Naive thymus-derived CD4-positive, alpha-beta T cell (primary cell): ENCODE measurements at regions not wholly inside any gene's neighbourhood (a gene's known extent, or its start where the extent isn't known, plus 50 kb on each side); places are given as distances from the start of the nearest gene placed in this dataset.

Source experiments
- ATAC-seq: fragments of 150-1000 bp; cut with Tn5 transposase; 2 replicates; pipeline ENCODE4 v1.10.0; 2021; ENCODE audit warnings: mild to moderate bottlenecking, moderate library complexity
- CTCF ChIA-PET: fragments of 350-600 bp; sonication (Branson Sonifier 250); formaldehyde crosslinking; loops from one replicate; lab custom pipeline; 2021; ENCODE audit warnings: antibody characterized with exemption; lab: Charles Lee
- POLR2A ChIA-PET: fragments of 350-600 bp; sonication (Branson Sonifier 250); formaldehyde crosslinking; loops from one replicate; lab custom pipeline; 2021; ENCODE audit warnings: antibody characterized with exemption, inconsistent platforms; lab: Charles Lee
- DNase-seq, 9 donors: peaks; one replicate each; pipeline versions ENCODE4 v3.0.0 to v3.0.0-alpha.2; 2020 to 2022; ENCODE audit warnings: mixed read lengths in 1 of 9
- H3K27ac ChIP-seq: one replicate; pipeline ENCODE4 v1.7.0; 2013; ENCODE audit warnings: mild to moderate bottlenecking, low read depth, low read length, moderate library complexity
- H3K27me3 ChIP-seq, 2 donors: one replicate each; pipeline ENCODE4 v1.7.0; 2013; ENCODE audit warnings: low read length in 2 of 2, mild to moderate bottlenecking in 2 of 2, moderate library complexity in 2 of 2; ENCODE audit not compliant: control insufficient read depth in 2 of 2, insufficient read depth in 2 of 2
- H3K36me3 ChIP-seq, 3 experiments: 1 replicate in 2 of 3; 2 replicates in 1 of 3; pipeline ENCODE4 v1.7.0; 2013; ENCODE audit warnings: low read length in 3 of 3, mild to moderate bottlenecking in 3 of 3, moderate library complexity in 1 of 3; ENCODE audit not compliant: insufficient read depth in 3 of 3, control insufficient read depth in 2 of 3
- H3K4me1 ChIP-seq, 2 donors: one replicate each; pipeline ENCODE4 v1.7.0; 2013; ENCODE audit warnings: low read length in 2 of 2, mild to moderate bottlenecking in 2 of 2, moderate library complexity in 1 of 2; ENCODE audit not compliant: control insufficient read depth in 2 of 2, insufficient read depth in 2 of 2
- H3K4me3 ChIP-seq: 2 replicates; pipeline ENCODE4 v1.7.0; 2013; ENCODE audit warnings: mild to moderate bottlenecking, low read length
- H3K9me3 ChIP-seq, 3 experiments: 1 replicate in 2 of 3; 2 replicates in 1 of 3; pipeline ENCODE4 v1.7.0; 2013; ENCODE audit warnings: low read length in 3 of 3; ENCODE audit not compliant: control insufficient read depth in 2 of 3
- H3K27ac Mint-ChIP-seq, 9 donors: one replicate each; pipeline ENCODE4 v1.8.0; 2020 to 2022; ENCODE audit warnings: mixed read lengths in 9 of 9, mild to moderate bottlenecking in 8 of 9, moderate library complexity in 5 of 9, inconsistent platforms in 2 of 9
- H3K27me3 Mint-ChIP-seq, 5 donors: one replicate each; pipeline ENCODE4 v1.8.0; 2021 to 2022; ENCODE audit warnings: mixed read lengths in 5 of 5, mild to moderate bottlenecking in 1 of 5
- H3K36me3 Mint-ChIP-seq, 5 donors: one replicate each; pipeline ENCODE4 v1.8.0; 2020 to 2022; ENCODE audit warnings: mixed read lengths in 5 of 5, mild to moderate bottlenecking in 3 of 5, inconsistent platforms in 1 of 5
- H3K4me1 Mint-ChIP-seq, 7 donors: one replicate each; pipeline ENCODE4 v1.8.0; 2020 to 2022; ENCODE audit warnings: mixed read lengths in 7 of 7, mild to moderate bottlenecking in 3 of 7, inconsistent platforms in 1 of 7
- H3K4me3 Mint-ChIP-seq, 10 donors: one replicate each; pipeline ENCODE4 v1.8.0; 2020 to 2022; ENCODE audit warnings: mild to moderate bottlenecking in 10 of 10, mixed read lengths in 10 of 10, moderate library complexity in 6 of 10, inconsistent platforms in 2 of 10
- H3K9me3 Mint-ChIP-seq, 11 donors: one replicate each; pipeline ENCODE4 v1.8.0; 2020 to 2022; ENCODE audit warnings: mixed read lengths in 11 of 11, mild to moderate bottlenecking in 4 of 11, inconsistent platforms in 1 of 11, moderate library complexity in 1 of 11
- intact Hi-C, 2 donors: fragments of 100-400 bp; cut with micrococcal nuclease; formaldehyde crosslinking; loops; one replicate each; pipeline ENCODE4 v1.15.1; 2023

DNA sequence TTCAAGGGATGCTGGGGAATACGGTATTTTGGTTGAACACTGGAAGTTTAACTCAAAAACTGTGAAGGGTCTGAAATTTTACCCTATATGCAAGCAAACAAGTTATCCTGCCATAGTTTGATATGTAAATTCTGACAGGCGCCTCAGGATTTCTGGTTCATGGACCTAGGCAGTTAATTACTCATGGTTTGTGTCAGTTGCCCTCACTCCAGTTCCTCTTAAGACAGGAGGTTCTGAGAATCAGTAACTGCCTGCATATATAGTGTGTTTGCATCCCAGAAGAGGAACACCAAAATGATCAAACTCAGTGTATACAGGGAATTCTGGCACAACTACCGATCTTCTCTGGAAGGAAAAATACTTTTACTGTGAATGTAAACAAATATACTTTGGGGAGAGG is 360.4 kb upstream of the NWD2 start:
- peaks cover 0 to 11% (median 0%) of the 10 kb centered on the region in 11 donors for H3K9me3 Mint-ChIP-seq
- no peak overlapping the region for H3K27ac Mint-ChIP-seq
- H3K4me1 ChIP-seq = no peaks in the 10 kb centered on the region
- intact Hi-C loops = no loop called here
- peaks cover 0 to 7% (median 0%) of the 10 kb centered on the region in 5 donors for H3K27me3 Mint-ChIP-seq
- no peaks in the 10 kb centered on the region for H3K9me3 ChIP-seq
- ATAC-seq = no peak
- DNase-seq = no peak
- no peaks in the 10 kb centered on the region for H3K4me1 Mint-ChIP-seq
- ChIA-PET CTCF (no interaction called here), POLR2A (no interaction called here)
- no peak overlapping the region for H3K4me3 ChIP-seq
- no peak overlapping the region for H3K4me3 Mint-ChIP-seq
- H3K36me3 ChIP-seq = no peaks in the 10 kb centered on the region
- no peak overlapping the region for H3K27ac ChIP-seq
- H3K27me3 ChIP-seq = no peaks in the 10 kb centered on the region
- H3K36me3 Mint-ChIP-seq = no peaks in the 10 kb centered on the region

DNA sequence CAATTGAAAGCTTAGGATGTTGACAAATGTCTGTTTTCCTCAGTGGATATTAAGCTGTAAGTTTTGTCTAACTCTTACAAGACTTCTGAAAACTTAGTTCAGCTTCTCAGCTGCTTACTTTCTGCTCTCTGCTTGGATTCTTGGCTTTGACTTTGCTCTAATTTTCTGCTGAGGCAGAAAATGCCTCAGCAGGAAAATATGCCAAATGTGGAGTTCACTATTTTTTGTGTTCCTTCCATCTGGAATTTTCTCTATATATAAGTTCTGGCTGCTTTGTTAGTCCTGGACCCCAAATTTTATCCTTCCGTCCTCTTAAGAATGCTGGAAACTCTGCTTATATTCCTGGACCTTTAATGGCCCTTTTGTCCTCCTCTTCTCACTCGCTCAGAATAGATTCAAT is 352.6 kb upstream of the NWD2 start:
- intact Hi-C loops = no loop called here
- CTCF ChIA-PET = no interaction called here
- Mint-ChIP-seq H3K9me3 (peaks cover 0 to 8% (median 2%) of the 10 kb centered on the region in 11 donors), H3K36me3 (no peaks in the 10 kb centered on the region), H3K27me3 (peaks cover 0 to 18% (median 5%) of the 10 kb centered on the region in 5 donors), H3K27ac (no peak overlapping the region), H3K4me1 (no peaks in the 10 kb centered on the region), H3K4me3 (no peak overlapping the region)
- no peak for DNase-seq
- H3K4me1 ChIP-seq = no peaks in the 10 kb centered on the region
- no peak for ATAC-seq
- H3K27ac ChIP-seq = no peak overlapping the region
- no peaks in the 10 kb centered on the region for H3K9me3 ChIP-seq
- no peaks in the 10 kb centered on the region for H3K36me3 ChIP-seq
- POLR2A ChIA-PET = no interaction called here
- no peak overlapping the region for H3K4me3 ChIP-seq
- no peaks in the 10 kb centered on the region for H3K27me3 ChIP-seq

DNA sequence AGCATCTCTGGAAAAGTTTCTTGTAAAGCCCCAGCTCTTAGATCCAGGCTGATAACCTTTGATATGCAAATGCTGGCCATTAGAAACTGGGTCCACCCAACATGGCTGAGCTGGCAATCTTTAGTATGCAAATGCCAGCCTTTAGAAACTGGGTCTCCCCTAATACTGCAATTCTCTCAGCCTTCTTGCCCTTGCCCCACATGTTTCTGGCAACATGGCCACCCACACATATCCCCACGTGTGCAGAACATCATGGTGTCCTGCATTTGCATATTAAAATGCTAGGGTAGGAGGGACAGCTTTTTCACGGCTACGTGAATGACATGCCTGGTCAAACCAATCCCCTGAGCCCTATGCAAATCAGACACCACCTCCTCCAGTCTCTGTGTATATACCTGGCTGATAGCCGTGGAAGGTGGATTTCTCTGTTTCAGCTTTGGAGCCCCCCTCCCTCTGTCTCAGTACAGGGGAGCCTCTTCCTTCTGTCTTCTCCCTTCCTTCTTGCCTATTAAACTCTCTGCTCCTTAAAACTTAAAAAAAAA is 344.0 kb upstream of the NWD2 start:
- ChIA-PET POLR2A (no interaction called here), CTCF (no interaction called here)
- H3K9me3 ChIP-seq = no peaks in the 10 kb centered on the region
- H3K4me3 Mint-ChIP-seq = no peak overlapping the region
- no peaks in the 10 kb centered on the region for H3K4me1 ChIP-seq
- H3K27ac ChIP-seq = no peak overlapping the region
- no peak overlapping the region for H3K27ac Mint-ChIP-seq
- peaks cover 0 to 7% (median 0%) of the 10 kb centered on the region in 11 donors for H3K9me3 Mint-ChIP-seq
- H3K36me3 Mint-ChIP-seq = no peaks in the 10 kb centered on the region
- ATAC-seq (no peak), DNase-seq (no peak)
- no peaks in the 10 kb centered on the region for H3K36me3 ChIP-seq
- H3K27me3 Mint-ChIP-seq = peaks cover 0 to 11% (median 0%) of the 10 kb centered on the region in 5 donors
- no peaks in the 10 kb centered on the region for H3K4me1 Mint-ChIP-seq
- no peaks in the 10 kb centered on the region for H3K27me3 ChIP-seq
- H3K4me3 ChIP-seq = no peak overlapping the region
- intact Hi-C loops = no loop called here

DNA sequence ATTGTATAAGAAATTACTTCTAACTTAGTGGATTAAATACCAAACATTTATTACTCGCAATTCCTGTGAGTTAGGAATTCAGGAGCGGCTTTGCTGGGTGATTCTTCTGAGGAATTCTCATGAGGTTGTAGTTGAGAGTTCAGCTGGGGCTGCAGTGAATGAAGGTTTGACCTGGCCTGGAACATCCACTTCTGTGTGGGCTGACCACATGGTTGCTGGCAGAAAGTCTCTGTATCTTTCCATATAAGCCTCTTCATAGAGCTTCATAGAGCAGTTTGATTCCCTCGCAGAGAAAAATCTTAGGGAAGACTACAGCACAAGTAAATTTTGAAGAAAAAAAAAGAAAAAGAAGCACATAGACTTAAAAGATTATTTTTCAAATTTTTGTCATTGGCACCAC is 339.7 kb upstream of the NWD2 start:
- Histone ChIP-seq H3K27me3 (no peaks in the 10 kb centered on the region), H3K27ac (no peak overlapping the region), H3K36me3 (no peaks in the 10 kb centered on the region), H3K4me1 (no peaks in the 10 kb centered on the region), H3K9me3 (no peaks in the 10 kb centered on the region), H3K4me3 (no peak overlapping the region)
- H3K9me3 Mint-ChIP-seq = peaks cover 0 to 7% (median 0%) of the 10 kb centered on the region in 11 donors
- H3K27me3 Mint-ChIP-seq = peaks cover 0 to 11% (median 0%) of the 10 kb centered on the region in 5 donors
- no peak overlapping the region for H3K27ac Mint-ChIP-seq
- ChIA-PET POLR2A (no interaction called here), CTCF (interaction anchor here (0.7 kb wide), 1 partner anchor 164 kb away, joined by 6 read pairs; no protein-coding TSS in a partner anchor)
- DNase-seq = no peak
- no peak for ATAC-seq
- H3K36me3 Mint-ChIP-seq = no peaks in the 10 kb centered on the region
- no peaks in the 10 kb centered on the region for H3K4me1 Mint-ChIP-seq
- intact Hi-C loops = no loop called here
- no peak overlapping the region for H3K4me3 Mint-ChIP-seq

GRCh38 chr4:36914106-36914505 is 330.4 kb upstream of the NWD2 start:
- intact Hi-C loops = no loop called here
- no peak overlapping the region for H3K4me3 Mint-ChIP-seq
- H3K9me3 ChIP-seq = no peaks in the 10 kb centered on the region
- no peak overlapping the region for H3K4me3 ChIP-seq
- H3K27ac ChIP-seq = no peak overlapping the region
- DNase-seq = no peak
- no peaks in the 10 kb centered on the region for H3K36me3 Mint-ChIP-seq
- peaks cover 0 to 8% (median 0%) of the 10 kb centered on the region in 5 donors for H3K27me3 Mint-ChIP-seq
- no peaks in the 10 kb centered on the region for H3K27me3 ChIP-seq
- ChIA-PET CTCF (no interaction called here), POLR2A (no interaction called here)
- H3K4me1 Mint-ChIP-seq = peaks cover 0 to 2% (median 0%) of the 10 kb centered on the region in 7 donors
- no peak overlapping the region for H3K27ac Mint-ChIP-seq
- ATAC-seq = no peak
- no peaks in the 10 kb centered on the region for H3K36me3 ChIP-seq
- H3K4me1 ChIP-seq = no peaks in the 10 kb centered on the region
- no peaks in the 10 kb centered on the region for H3K9me3 Mint-ChIP-seq

DNA sequence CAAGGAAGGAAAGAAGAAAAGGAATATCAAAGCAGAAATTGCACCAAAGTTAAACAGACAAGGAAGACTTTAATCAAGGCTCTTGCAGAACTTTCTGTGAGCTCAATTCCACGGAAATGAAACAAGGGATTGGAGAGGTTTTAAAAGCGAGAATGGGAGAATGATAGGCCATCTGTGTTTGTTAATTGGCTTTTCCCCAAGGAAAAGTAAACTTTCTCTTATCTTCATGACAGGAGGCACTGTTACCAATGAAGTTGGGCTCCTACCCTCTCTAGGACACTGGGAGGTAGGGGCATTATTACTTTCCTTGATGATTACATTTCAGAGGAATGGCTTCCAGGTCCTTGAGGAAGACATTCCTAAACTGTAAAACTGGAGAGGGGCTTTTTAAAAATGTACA is 328.8 kb upstream of the NWD2 start:
- DNase-seq = no peak
- ChIA-PET POLR2A (no interaction called here), CTCF (no interaction called here)
- Histone ChIP-seq H3K27me3 (no peaks in the 10 kb centered on the region), H3K36me3 (no peaks in the 10 kb centered on the region), H3K4me3 (no peak overlapping the region), H3K9me3 (no peaks in the 10 kb centered on the region), H3K27ac (no peak overlapping the region), H3K4me1 (no peaks in the 10 kb centered on the region)
- Mint-ChIP-seq H3K4me3 (no peak overlapping the region), H3K27me3 (peaks cover 0 to 8% (median 0%) of the 10 kb centered on the region in 5 donors), H3K9me3 (no peaks in the 10 kb centered on the region), H3K4me1 (peaks cover 0 to 2% (median 0%) of the 10 kb centered on the region in 7 donors), H3K27ac (no peak overlapping the region), H3K36me3 (no peaks in the 10 kb centered on the region)
- intact Hi-C loops = no loop called here
- ATAC-seq = no peak

DNA sequence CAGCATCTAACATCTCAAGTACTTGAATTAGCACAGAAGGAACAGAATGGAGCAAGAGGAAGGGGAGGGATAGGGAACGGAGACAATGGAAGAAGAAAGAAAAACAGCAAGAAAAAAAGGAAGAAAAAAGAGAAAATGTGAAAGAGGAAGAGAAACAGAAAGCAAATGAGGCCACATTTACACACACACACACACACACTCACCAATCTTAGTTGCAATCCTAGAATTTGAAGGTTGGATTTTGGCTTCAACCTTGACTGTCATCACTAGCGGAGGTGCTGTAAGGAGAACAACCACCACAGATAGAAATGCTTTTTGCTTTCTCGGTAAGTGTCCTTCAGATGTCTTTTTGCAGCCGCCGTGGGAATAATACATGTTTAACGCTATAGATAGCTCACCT is 327.1 kb upstream of the NWD2 start:
- Histone ChIP-seq H3K9me3 (no peaks in the 10 kb centered on the region), H3K4me1 (no peaks in the 10 kb centered on the region), H3K36me3 (no peaks in the 10 kb centered on the region), H3K27me3 (no peaks in the 10 kb centered on the region), H3K27ac (no peak overlapping the region), H3K4me3 (no peak overlapping the region)
- ChIA-PET CTCF (no interaction called here), POLR2A (no interaction called here)
- no peak overlapping the region for H3K27ac Mint-ChIP-seq
- H3K27me3 Mint-ChIP-seq = peaks cover 0 to 8% (median 0%) of the 10 kb centered on the region in 5 donors
- intact Hi-C loops = no loop called here
- H3K4me1 Mint-ChIP-seq = peaks cover 0 to 2% (median 0%) of the 10 kb centered on the region in 7 donors
- H3K4me3 Mint-ChIP-seq = no peak overlapping the region
- H3K36me3 Mint-ChIP-seq = no peaks in the 10 kb centered on the region
- ATAC-seq (no peak), DNase-seq (no peak)
- no peaks in the 10 kb centered on the region for H3K9me3 Mint-ChIP-seq
